GM13977 (cell line): ENCODE measurements at regions not wholly inside any gene's neighbourhood (a gene's known extent, or its start where the extent isn't known, plus 50 kb on each side); places are given as distances from the start of the nearest gene placed in this dataset.
"Not testable (repeated sequence)": the region's sequence is repeated elsewhere in the genome, so short reads cannot be mapped to it uniquely, and the experiment has no call there.

Source experiments
- DNase-seq: peaks from one replicate; pipeline ENCODE4 v3.0.0; 2012; ENCODE audit warnings: low spot score
- in situ Hi-C: fragments of 300-500 bp; cut with MboI; formaldehyde crosslinking; loops from one replicate; pipeline ENCODE4 v1.12.0; 2022; ENCODE audit warnings: low sequenced_read_pairs, low pct_unique_long_range_greater_than_20kb, mixed read lengths, inconsistent platforms; ENCODE audit not compliant: unreplicated experiment
- TF ChIP-seq, protein P1 (sequence below): IDR thresholded peaks from 2 replicates; pipeline ENCODE4 v1.5.1; 2012; ENCODE audit warnings: mild to moderate bottlenecking, control low read depth; ENCODE audit not compliant: insufficient read depth; ENCODE audit errors: extremely low read depth, missing control alignments

DNA sequence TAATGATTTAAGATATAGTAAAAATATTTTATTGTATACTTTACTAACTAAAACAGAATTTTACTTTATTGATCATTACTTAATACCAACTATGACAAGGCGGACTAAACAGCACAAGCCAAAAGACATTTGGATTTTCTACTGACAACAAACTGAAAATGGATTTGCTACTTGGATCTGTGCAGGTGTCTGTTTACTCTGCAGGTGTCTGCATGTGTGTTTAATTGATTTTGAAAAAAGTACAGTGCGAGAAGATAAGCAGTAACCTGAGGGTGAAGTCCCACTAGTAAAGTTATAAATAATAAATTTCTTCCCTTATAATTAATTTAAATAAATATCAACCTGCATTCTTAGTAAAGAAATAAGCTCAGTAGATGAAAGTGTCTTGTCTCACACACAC is 696.8 kb upstream of the MBL2 start:
- in situ Hi-C loops, result no loop called here
- DNase-seq, result no peak
- TF ChIP-seq, protein P1, sequence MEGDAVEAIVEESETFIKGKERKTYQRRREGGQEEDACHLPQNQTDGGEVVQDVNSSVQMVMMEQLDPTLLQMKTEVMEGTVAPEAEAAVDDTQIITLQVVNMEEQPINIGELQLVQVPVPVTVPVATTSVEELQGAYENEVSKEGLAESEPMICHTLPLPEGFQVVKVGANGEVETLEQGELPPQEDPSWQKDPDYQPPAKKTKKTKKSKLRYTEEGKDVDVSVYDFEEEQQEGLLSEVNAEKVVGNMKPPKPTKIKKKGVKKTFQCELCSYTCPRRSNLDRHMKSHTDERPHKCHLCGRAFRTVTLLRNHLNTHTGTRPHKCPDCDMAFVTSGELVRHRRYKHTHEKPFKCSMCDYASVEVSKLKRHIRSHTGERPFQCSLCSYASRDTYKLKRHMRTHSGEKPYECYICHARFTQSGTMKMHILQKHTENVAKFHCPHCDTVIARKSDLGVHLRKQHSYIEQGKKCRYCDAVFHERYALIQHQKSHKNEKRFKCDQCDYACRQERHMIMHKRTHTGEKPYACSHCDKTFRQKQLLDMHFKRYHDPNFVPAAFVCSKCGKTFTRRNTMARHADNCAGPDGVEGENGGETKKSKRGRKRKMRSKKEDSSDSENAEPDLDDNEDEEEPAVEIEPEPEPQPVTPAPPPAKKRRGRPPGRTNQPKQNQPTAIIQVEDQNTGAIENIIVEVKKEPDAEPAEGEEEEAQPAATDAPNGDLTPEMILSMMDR, result no peak

DNA sequence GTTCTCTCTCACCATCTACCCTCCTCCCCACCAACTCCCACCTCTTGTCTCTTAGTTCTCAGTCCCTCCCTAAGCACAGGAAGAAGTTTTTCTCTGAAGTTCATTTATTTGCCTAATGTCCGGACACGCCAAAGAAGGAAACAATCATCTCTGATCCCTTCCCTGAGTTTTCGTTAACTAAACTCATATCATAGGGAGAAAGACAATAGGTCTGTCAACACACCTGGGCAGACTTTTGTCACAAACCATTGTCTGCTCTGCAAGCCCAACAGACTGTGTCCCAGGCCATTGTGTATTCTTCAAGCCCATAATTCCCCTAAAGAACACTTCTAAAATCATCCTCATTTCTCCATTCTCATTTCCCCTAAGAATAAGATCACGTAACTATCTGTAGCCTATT is 691.0 kb upstream of the MBL2 start:
- no peak for DNase-seq
- TF ChIP-seq, protein P1, result no peak
- in situ Hi-C loops, result no loop called here

DNA sequence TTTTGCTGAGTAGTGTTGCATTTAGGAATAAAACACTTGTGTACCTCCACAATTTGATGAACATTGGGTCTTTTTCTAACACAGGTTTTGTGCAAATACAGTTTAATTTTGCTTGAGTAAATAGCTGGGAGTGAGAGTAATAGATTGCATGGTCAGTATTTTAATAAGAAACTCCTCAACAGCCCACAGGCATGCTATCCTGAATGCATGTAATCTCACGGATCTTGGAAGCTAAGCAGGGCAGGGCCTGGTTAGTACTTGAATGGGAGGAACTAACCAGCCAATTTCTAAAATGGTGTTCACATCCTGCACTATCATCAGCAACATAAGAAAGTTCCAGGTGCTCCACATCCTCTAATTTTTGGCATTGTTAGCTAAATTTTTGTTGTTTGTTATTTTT is 685.4 kb upstream of the MBL2 start:
- in situ Hi-C loops, result no loop called here
- no peak for DNase-seq
- TF ChIP-seq, protein P1, result no peak

DNA sequence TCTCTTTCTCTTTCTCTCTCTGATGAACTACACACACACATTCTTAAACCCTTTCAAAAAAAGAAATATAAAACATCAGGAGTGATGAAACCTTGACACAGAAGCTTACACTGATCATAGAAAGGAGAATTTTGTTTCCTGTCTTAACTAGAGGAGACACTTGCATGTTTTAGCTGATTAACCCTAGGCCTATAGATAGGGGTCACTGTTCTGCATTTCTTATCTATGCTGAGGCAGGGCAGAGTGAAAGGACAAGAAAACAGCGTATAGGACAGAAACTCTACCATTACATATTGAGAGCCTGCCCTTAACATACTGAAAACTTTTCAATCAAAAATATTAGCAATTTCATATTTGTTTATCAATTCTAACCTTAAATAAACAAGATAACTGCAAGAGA is 680.6 kb upstream of the MBL2 start:
- in situ Hi-C loops, result no loop called here
- no peak for DNase-seq
- TF ChIP-seq, protein P1, result no peak

DNA sequence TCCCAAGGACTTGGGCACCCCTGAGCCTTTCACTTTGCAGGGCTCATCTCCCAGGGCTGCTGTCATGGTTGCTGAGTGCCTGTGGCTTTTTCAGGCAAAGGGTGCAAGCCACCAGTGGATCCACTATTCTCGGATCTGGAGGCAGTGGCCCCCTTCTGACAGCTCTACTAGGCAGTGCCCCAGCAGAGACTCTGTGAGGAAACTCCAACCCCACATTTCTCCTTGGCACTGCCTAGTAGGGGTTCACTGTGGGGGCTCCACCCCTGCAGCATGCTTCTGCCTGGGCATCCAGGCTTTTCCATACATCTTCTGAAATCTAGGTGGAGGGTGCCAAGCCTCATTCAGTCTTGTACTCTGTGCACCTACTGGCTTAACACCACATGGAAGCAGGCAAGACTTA is 675.0 kb upstream of the MBL2 start:
- TF ChIP-seq, protein P1, result no peak
- in situ Hi-C loops, result no loop called here
- no peak for DNase-seq

DNA sequence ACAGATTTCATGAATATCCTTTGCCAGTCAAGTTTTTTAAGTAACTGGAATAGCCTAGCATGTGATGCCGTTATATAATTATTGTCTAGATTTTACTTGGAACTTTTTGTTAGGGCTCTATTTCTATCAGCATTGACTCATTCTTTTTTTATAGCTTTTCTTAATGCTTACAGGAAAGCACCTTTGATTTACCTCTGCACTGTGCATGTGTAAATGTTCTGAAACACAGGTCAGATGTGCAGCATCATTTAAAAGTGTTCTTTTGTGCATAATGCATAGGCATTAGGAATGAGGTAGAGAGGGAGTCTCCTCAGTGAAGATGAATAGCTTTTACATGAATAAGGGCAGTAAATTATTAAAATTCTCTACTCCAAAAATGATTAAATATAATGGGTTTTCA is 669.3 kb upstream of the MBL2 start:
- TF ChIP-seq, protein P1, result no peak
- in situ Hi-C loops, result no loop called here
- DNase-seq, result no peak

DNA sequence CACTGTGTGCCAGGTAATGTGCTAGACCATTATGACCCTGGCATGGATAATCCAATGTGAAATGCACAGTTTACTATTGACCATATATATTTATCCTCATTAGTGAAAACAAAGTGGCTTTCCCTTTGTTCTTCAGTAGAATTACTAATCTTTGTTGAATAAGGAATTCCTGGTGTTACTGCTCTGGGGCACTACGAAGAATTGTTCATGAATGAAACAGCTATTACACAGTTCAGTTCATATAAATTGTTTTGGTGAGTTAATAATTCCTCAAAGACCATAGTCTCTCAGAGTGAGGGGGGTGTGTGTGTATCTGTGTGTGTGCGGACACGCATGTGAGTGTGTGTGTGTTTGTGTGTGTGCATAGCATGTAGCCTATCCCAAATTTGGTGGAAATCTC is 668.0 kb upstream of the MBL2 start:
- no peak for DNase-seq
- TF ChIP-seq, protein P1, result no peak
- in situ Hi-C loops, result no loop called here

DNA sequence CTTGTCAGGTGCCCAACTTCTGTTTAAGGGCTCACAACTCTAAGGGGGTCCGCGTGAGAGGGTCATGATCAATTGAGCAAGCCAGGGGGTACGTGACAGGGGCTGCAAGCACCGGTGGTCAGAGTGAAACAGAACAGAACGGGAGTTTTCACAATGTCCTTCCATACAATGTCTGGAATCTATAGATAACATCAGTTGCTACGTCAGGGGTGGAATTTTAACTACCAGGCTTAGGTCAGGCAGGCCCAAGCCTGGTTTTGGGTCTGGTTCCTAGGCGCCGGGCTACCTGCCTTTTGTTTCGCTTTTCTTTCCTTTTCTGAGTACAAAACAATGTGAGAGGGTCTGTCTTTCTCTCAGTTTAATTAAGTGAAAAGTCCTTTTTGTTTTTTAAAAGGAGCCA is 666.5 kb upstream of the MBL2 start:
- in situ Hi-C loops, DNase-seq: not testable (repeated sequence)
